Raji (cell line): ENCODE measurements at regions not wholly inside any gene's neighbourhood (a gene's known extent, or its start where the extent isn't known, plus 50 kb on each side); places are given as distances from the start of the nearest gene placed in this dataset.

Experiments used
- POLR2A ChIP-seq: IDR thresholded peaks from 2 replicates; pipeline ENCODE4 v1.6.1; 2011; ENCODE audit warnings: low read depth, low read length, control low read depth; ENCODE audit not compliant: insufficient read depth

- TF ChIP-seq POLR2A: no peak
Measured at GRCh38 chr5:17832949-17833745, 198.9 kb downstream of the TAF11L14 start.

- TF ChIP-seq POLR2A: no peak
Measured at GRCh38 chr5:17837757-17838156, 203.5 kb downstream of the TAF11L14 start.

GRCh38 chr5:17838469-17838868 is 204.2 kb downstream of the TAF11L14 start:
- no peak for TF ChIP-seq POLR2A

GRCh38 chr5:17839848-17840247 is 205.6 kb downstream of the TAF11L14 start:
- TF ChIP-seq POLR2A: no peak

- no peak for TF ChIP-seq POLR2A
Measured at GRCh38 chr5:17846496-17846895, 212.2 kb downstream of the TAF11L14 start.

- no peak for TF ChIP-seq POLR2A
Measured at GRCh38 chr5:17847286-17847685, 213.0 kb downstream of the TAF11L14 start.

GRCh38 chr5:17852111-17852510 is 217.9 kb downstream of the TAF11L14 start:
- TF ChIP-seq POLR2A: no peak

GRCh38 chr5:17852740-17853139 is 218.5 kb downstream of the TAF11L14 start:
- no peak for TF ChIP-seq POLR2A

GRCh38 chr5:17854901-17855300 is 220.6 kb downstream of the TAF11L14 start:
- no peak for TF ChIP-seq POLR2A

- no peak for TF ChIP-seq POLR2A
Measured at GRCh38 chr5:17860660-17861315, 226.5 kb downstream of the TAF11L14 start.

- no peak for TF ChIP-seq POLR2A
Measured at GRCh38 chr5:17872204-17872603, 237.9 kb downstream of the TAF11L14 start.

- TF ChIP-seq POLR2A: no peak
Measured at GRCh38 chr5:17878541-17878940, 244.3 kb downstream of the TAF11L14 start.

- no peak for TF ChIP-seq POLR2A
Measured at GRCh38 chr5:17879276-17879675, 245.0 kb downstream of the TAF11L14 start.

GRCh38 chr5:17880869-17881268 is 246.6 kb downstream of the TAF11L14 start:
- TF ChIP-seq POLR2A: no peak

GRCh38 chr5:17882760-17883488 is 248.7 kb downstream of the TAF11L14 start:
- TF ChIP-seq POLR2A: no peak

- no peak for TF ChIP-seq POLR2A
Measured at GRCh38 chr5:17888155-17888554, 253.9 kb downstream of the TAF11L14 start.
